HUES64 (cell line): ENCODE measurements at regions not wholly inside any gene's neighbourhood (a gene's known extent, or its start where the extent isn't known, plus 50 kb on each side); places are given as distances from the start of the nearest gene placed in this dataset.
"Not testable (repeated sequence)": the region's sequence is repeated elsewhere in the genome, so short reads cannot be mapped to it uniquely, and the experiment has no call there.

Experiments used
- H3K27ac ChIP-seq: 2 replicates; pipeline ENCODE4 v1.7.0; 2013; ENCODE audit warnings: low read depth, low read length, inconsistent platforms
- H3K27me3 ChIP-seq: 2 replicates; pipeline ENCODE4 v1.6.1; 2013; ENCODE audit warnings: mild to moderate bottlenecking, low read length; ENCODE audit not compliant: insufficient read depth
- H3K36me3 ChIP-seq: 2 replicates; pipeline ENCODE4 v1.6.1; 2013; ENCODE audit warnings: mild to moderate bottlenecking, low read length; ENCODE audit not compliant: insufficient read depth
- H3K4me1 ChIP-seq: 2 replicates; pipeline ENCODE4 v1.6.1; 2013; ENCODE audit warnings: mild to moderate bottlenecking, low read length, moderate library complexity; ENCODE audit not compliant: insufficient read depth
- H3K4me3 ChIP-seq: 2 replicates; pipeline ENCODE4 v1.5.1; 2013; ENCODE audit warnings: mild to moderate bottlenecking, low read length, moderate library complexity
- H3K9ac ChIP-seq: 2 replicates; pipeline ENCODE4 v1.6.1; 2013; ENCODE audit warnings: mild to moderate bottlenecking, low read depth, low read length
- H3K9me3 ChIP-seq: 2 replicates; pipeline ENCODE4 v1.6.1; 2013; ENCODE audit warnings: low read depth, low read length; ENCODE audit not compliant: insufficient read depth
- WGBS: fragments of 150-250, 120-280 bp; methylation state at CpG from one replicate; pipeline ENCODE4 v1.1.7; 2013; ENCODE audit warnings: missing lambda C conversion rate; 5-methylcytosine and 5-hydroxymethylcytosine counted together

DNA sequence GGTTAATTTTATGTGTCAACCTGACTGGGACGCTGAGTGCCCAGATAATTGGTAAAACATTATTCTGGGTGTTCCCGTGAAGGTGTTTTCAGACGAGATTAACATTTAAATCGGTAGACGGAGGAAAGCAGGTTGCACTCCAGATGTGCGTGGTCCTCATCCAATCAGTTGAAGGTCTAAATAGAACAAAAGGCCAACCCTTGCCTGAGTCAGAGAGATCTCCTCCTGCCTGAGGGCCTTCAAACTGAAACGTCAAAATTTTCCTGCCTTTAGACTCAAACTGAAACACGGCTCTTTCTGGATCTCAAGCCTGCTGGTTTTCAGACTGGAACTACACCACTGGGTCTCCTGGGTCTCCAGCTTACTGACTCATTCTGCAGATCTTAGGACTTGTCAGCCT is 70.9 kb downstream of the NPIPA5 start:
- H3K4me1 ChIP-seq, H3K4me3 ChIP-seq, H3K9me3 ChIP-seq, H3K27me3 ChIP-seq, H3K27ac ChIP-seq, H3K36me3 ChIP-seq, H3K9ac ChIP-seq: not testable (repeated sequence)
- WGBS: 93% methylated on average over 7 of the region's 8 CpGs

DNA sequence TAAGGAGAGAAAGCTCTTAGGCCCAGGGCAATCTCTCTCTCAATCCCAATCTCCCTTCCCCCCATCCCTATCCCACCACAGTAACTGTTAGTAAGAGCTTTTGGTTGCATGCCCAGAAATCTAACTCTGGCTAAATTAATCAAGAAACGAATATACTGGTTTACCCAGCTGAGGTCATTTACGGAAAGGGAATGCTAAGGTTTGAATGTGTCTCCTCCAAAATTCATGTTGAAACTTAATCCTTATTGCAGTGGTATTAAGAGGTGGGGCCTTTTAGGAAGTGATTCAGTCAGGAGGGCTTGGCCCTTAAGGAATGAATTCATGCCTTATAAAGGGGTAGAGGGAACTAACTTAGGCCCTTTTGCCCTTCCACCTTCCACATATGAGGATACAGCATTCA is 72.2 kb downstream of the NPIPA5 start:
- not testable (repeated sequence) for H3K4me3 ChIP-seq, H3K27ac ChIP-seq, H3K9me3 ChIP-seq, H3K4me1 ChIP-seq, H3K9ac ChIP-seq, H3K27me3 ChIP-seq, H3K36me3 ChIP-seq
- WGBS: 94% methylated on average over 2 of the region's 2 CpGs

DNA sequence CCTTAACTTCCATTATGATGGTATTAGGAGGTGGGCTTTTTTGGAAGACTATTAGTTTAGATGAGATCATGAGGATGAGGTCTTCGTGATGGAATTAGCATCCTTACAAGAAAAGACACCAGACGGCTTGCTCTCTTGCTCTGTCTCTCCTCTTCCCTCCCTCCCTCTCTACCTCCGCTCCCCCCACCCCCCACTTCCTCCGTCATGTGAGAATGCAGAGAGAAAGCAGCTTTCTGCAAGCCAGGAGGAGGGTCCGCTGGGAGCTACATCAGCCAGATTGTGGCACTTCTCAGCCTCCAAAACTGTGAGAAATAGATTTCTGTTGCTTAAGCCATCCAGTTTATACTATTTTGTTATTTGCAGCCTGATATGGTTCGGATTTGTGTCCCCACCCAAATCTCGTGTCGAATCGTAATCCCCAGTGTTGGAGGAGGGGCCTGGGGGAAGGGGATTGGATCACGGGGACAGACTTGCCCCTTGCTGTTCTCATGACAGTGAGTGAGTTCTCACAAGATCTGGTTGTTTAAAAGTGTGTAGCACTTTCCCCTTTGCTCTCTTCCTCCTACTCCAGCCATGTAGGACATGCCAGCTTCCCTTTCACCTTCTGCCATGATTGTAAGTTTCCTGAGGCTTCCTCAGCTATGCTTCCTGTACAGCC is 74.3 kb downstream of the NPIPA5 start:
- H3K9me3 ChIP-seq, H3K27ac ChIP-seq, H3K36me3 ChIP-seq, H3K9ac ChIP-seq, H3K27me3 ChIP-seq, H3K4me1 ChIP-seq: not testable (repeated sequence)
- H3K4me3 ChIP-seq: peak overlapping the region; percentile 33; the same call in 1 of the 2 replicates
- WGBS: 17% methylated on average over 1 of the region's 10 CpGs

DNA sequence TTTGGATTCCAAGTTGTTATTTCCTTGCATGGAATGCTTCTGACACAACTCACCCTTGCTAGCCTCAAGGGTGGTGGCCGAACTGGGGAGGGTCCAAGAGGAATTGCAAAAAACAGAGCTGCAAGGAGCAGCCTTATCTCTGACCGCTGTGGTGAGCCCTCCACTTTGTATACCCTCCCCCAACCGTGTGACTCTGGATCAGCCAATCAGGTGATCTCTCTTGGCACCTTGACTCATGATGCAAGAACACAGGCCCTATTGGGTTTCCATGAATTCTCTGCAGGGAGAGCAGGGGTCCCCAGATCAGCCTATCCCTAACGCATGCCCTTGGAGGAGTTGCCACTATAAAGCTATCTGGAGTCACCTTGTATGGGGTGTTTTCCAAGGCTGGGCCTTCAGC is 81.0 kb downstream of the NPIPA5 start:
- not testable (repeated sequence) for H3K4me3 ChIP-seq, H3K36me3 ChIP-seq, H3K4me1 ChIP-seq, H3K27me3 ChIP-seq, H3K9ac ChIP-seq, H3K27ac ChIP-seq, H3K9me3 ChIP-seq
- 88% methylated on average over 1 of the region's 4 CpGs for WGBS

DNA sequence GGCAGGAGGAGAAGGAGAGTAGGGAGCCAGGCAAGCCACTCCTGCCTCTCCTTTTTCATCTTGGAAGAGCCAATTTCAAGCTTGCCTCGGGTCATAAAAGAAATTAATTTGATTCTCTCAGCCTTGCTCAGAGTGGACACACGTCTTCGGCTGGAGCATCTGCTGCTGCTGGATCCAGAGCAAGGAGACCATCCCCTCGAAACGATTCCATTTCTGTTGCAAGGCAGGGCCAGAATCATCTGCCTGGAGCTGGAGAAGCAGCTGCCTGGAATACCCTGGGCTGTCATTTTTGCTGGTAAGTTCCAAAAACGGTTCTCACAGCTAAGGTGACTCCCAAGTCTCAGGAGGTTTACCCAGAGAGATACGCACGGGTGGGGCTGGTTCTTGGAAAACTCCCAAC is 103.3 kb downstream of the NPIPA5 start:
- H3K4me3 ChIP-seq, H3K27me3 ChIP-seq, H3K9me3 ChIP-seq, H3K4me1 ChIP-seq, H3K36me3 ChIP-seq, H3K9ac ChIP-seq, H3K27ac ChIP-seq: not testable (repeated sequence)
- WGBS: 83% methylated on average over 8 of the region's 8 CpGs

DNA sequence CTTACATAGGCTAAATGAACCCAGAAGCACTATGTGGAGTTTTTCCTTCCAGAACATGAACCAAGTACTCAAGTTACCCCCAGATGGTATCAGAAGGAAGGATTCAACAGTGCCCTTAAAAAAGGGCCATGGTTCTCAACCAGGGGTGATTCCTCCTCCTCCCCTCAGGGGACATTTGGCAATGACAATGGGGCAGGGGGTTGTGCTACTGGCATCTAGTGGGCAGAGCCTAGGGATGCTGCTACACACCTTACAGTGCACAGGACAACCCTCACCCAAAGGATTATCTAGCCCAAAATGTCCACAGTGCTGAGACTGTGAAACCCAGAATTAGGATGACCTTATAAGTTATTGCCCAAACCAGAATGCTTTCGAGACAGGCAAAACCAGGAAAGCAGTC is 104.1 kb downstream of the NPIPA5 start:
- not testable (repeated sequence) for H3K4me1 ChIP-seq, H3K9ac ChIP-seq, H3K27ac ChIP-seq, H3K27me3 ChIP-seq, H3K36me3 ChIP-seq, H3K4me3 ChIP-seq, H3K9me3 ChIP-seq
- no CpG with 5 or more reads among the region's 1 CpG for WGBS

DNA sequence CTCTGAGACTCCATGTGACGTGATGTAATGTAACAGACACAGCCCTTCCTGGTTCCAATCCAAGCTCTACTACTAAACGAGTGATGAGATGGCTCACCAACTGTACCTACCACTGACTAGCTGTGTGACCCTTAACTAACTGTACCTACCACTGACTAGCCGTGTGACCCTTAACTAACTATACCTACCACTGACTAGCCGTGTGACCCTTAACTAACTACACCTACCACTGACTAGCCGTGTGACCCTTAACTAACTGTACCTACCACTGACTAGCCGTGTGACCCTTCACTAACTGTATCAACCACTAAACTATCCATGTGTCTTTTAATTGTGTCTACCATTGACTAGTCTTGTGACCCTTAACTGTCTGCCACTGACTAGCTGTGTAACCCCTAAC is 111.2 kb downstream of the NPIPA5 start:
- not testable (repeated sequence) for H3K27ac ChIP-seq, H3K4me3 ChIP-seq, H3K9ac ChIP-seq, H3K27me3 ChIP-seq, H3K36me3 ChIP-seq, H3K4me1 ChIP-seq, H3K9me3 ChIP-seq
- 97% methylated on average over 3 of the region's 6 CpGs for WGBS

DNA sequence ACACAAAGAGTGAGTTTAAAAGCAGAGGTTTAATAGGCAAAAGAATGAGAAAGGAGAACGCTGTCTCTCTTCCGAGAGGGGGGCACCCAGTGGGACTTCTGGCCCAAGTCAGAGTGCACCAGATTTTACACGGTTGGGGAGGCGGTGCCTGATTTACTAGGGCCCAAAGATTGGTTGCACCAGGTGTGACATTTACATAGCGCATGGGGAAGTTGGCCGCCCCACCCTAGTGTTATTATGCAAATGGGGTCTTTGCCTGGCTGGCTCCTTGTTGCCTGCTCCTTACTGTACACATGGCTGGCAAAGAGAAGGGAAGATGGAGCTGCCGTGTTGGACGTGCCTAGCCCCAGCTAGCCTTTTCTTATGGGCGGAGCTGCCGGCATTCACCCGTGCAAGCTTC is 115.9 kb downstream of the NPIPA5 start:
- H3K27ac ChIP-seq, H3K4me1 ChIP-seq, H3K36me3 ChIP-seq, H3K27me3 ChIP-seq, H3K9me3 ChIP-seq, H3K4me3 ChIP-seq, H3K9ac ChIP-seq: not testable (repeated sequence)
- 42% methylated on average over 3 of the region's 11 CpGs for WGBS

DNA sequence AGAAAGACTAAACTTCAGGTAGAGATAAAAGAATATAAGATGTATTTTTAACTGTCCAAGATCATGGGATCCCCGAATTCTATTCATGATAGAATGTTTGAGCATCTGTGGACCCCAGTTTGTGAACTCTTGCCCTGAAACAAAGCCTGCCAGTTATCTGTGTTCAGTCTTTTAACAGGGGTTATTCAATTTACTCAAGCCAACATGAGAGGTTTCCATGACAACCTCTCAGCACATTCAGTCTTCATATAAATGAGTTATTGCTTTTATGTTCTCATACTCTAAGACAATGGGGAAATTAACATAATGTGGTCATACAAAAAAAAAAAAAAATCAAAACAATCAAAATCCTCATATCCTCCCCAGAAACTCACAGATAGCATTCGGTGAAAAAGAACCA is 130.1 kb downstream of the NPIPA5 start:
- not testable (repeated sequence) for H3K27ac ChIP-seq, H3K27me3 ChIP-seq, H3K4me3 ChIP-seq, H3K9me3 ChIP-seq, H3K4me1 ChIP-seq, H3K36me3 ChIP-seq, H3K9ac ChIP-seq
- no CpG with 5 or more reads among the region's 2 CpGs for WGBS

DNA sequence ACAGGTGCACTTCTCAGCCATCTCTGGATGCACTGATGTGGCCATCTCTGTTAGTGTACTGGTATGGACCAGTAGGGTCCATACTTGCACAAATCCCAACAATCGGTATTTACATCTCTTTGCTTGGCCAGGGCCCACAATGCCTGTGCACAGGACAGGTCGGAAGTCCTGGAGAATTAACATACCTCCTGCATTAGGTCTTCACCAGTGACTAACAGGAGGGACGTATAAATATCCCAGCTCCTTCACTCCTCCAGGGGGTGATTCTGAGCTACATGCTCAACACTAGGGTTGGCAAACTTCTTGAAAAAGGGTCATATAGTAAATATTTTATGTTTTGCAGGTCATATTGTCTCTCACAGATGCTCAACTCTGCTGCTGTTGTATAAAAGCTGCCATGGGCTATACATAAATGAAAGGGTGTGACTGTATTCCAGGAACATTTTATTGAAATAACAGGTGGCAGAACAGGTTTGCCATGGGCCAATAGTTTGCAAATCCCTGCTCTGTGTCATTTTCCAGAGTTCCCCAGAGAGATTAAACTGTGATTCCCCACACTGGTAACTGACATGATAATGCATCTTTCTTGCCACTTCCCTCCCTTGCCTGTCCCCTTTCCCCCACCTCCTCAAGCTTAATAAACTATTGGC is 141.3 kb downstream of the NPIPA5 start:
- WGBS: 86% methylated on average over 2 of the region's 3 CpGs
- not testable (repeated sequence) for H3K36me3 ChIP-seq, H3K4me3 ChIP-seq, H3K27ac ChIP-seq, H3K4me1 ChIP-seq, H3K9ac ChIP-seq, H3K9me3 ChIP-seq, H3K27me3 ChIP-seq

DNA sequence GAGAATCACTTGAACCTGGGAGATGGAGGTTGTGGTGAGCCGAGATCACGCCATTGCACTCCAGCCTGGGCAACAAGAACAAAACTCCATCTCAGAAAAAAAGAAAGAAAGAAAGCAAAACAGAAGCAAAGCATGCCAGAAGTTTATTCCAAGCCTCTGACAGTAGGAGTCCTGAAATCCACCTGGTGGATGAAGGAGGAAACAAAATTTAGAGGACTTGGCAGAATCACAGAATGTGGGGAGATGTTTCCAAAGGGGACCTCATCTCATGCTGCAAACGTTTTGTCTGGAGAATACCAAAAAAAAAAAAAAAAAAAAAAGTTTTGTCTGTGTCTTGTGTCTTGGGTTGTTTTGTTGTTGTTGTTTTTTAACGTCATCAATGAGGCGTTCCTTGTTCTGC is 141.1 kb upstream of the RRN3 start:
- H3K4me3 ChIP-seq, H3K9me3 ChIP-seq, H3K9ac ChIP-seq, H3K4me1 ChIP-seq, H3K27me3 ChIP-seq, H3K36me3 ChIP-seq, H3K27ac ChIP-seq: not testable (repeated sequence)
- WGBS: 74% methylated on average over 2 of the region's 5 CpGs

DNA sequence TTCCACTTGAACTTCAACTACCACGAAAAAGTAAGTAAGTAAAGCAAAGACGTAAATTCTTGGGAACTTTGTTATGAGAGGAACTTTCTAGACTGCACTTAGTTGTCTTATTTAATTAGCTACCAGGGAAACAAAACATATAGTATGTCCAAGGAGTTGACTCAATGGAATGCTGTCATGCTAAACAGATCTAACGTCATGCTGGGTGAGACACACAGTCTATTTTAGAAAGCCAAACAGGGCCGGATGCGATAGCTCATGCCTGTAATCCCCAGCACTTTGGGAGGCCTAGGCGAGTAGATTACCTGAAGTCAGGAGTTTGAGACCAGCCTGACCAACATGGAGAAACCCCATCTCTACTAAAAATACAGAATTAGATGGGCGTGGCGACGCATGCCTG is 140.6 kb upstream of the RRN3 start:
- WGBS: no CpG with 5 or more reads among the region's 9 CpGs
- H3K36me3 ChIP-seq, H3K9ac ChIP-seq, H3K4me3 ChIP-seq, H3K4me1 ChIP-seq, H3K27me3 ChIP-seq, H3K27ac ChIP-seq, H3K9me3 ChIP-seq: not testable (repeated sequence)
